IPS DF 4.7 (cell line): ENCODE measurements at regions not wholly inside any gene's neighbourhood (a gene's known extent, or its start where the extent isn't known, plus 50 kb on each side); places are given as distances from the start of the nearest gene placed in this dataset.
"Not testable (repeated sequence)": the region's sequence is repeated elsewhere in the genome, so short reads cannot be mapped to it uniquely, and the experiment has no call there.

Experiments used
- DNase-seq: peaks from one replicate; pipeline ENCODE4 v3.0.0-alpha.2; 2013; ENCODE audit warnings: low spot score; ENCODE audit errors: extremely low read depth

GRCh38 chr13:112145551-112146360 is 78.8 kb downstream of the SOX1 start:
- DNase-seq = no peak

DNA sequence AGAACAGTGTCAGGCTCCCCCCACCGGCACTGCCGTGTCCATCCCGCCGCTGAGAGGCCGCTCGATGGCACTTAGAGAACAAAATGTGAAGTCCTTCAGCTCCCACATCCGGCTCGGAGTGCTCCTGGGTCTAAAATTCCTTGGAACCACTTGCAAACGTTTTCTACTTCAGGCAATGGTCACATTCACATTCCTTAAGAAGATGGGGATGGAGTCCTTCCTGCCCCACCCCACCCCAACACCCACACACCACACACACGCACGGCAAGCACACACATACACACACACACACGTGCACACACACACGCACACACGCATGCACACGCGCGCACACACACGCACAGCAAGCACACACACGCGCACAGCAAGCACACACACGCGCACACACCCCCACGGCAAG is 83.4 kb downstream of the SOX1 start:
- DNase-seq = no peak

- DNase-seq = no peak
Observed at GRCh38 chr13:112152846-112153245, 85.9 kb downstream of the SOX1 start.

GRCh38 chr13:112153364-112153763 is 86.4 kb downstream of the SOX1 start:
- no peak for DNase-seq

DNA sequence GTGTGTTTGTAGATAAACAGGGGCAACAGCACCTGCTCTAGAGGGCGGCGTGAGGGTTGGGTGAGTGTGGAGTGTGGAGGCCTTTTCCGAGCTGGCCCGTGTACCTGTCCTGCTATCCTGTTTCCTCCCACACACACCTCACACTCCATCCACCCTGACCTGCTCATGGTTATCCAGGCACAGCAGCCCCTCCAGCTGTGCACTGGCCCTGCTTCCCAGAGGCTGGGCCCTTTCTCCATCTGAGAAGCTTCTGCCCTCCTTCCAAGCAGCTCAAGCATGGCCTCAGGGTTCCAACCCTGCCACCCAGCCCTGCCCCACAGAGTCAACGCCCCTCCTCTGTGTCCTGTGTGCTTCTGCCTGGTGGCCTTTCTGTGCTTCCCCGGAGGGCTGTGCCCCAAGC is 86.9 kb downstream of the SOX1 start:
- no peak for DNase-seq

GRCh38 chr13:112154301-112155060 is 87.5 kb downstream of the SOX1 start:
- no peak for DNase-seq

DNA sequence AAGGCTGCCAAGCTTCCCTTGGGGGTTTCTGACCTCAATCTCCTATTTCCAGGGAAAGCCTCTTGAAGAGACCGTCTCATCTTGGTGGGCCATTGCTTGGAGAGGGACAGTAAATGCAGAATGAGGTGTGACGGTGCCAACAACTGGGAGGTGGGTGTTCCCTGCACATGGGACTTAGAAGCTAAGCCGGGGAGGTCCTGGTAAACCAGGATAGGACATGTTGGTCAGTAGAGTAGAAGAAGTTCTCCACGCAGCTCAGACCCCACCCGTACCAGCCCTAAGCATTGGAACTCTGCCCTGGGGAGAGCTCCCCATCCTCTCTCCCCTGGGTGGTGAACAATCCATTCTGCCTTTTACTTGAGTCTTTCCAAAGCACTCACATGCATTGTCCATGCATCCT is 92.0 kb downstream of the SOX1 start:
- no peak for DNase-seq

- DNase-seq = no peak
Observed at GRCh38 chr13:112159575-112160547, 92.9 kb downstream of the SOX1 start.

GRCh38 chr13:112160558-112160957 is 93.6 kb downstream of the SOX1 start:
- no peak for DNase-seq

GRCh38 chr13:112161521-112162301 is 94.8 kb downstream of the SOX1 start:
- DNase-seq = peak; percentile 80

GRCh38 chr13:112163691-112164660 is 97.0 kb downstream of the SOX1 start:
- DNase-seq = not testable (repeated sequence)

DNA sequence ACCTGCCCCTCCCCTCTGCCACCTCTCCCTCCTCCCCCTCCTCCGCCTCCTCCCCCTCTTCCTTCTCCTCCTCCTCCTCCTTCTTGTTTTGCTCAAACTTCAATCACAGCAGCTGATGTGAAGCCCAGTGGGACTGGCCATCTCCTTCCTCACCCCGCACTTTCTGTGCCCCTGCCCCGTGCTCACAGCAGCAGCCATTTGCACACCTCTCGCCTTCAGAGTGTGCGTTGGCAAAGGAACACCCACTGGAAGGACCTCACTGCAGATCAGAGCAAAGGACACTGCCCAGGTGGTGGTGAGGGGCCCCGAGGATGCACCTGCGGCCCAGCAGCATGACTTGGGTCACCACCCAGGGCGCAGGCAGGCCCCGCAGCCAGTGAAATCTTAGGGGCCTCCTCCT is 98.8 kb downstream of the SOX1 start:
- no peak for DNase-seq

GRCh38 chr13:112168761-112169160 is 101.8 kb downstream of the SOX1 start:
- DNase-seq = no peak

GRCh38 chr13:112169941-112170822 is 103.2 kb downstream of the SOX1 start:
- DNase-seq = no peak

GRCh38 chr13:112170823-112171569 is 104.0 kb downstream of the SOX1 start:
- DNase-seq = no peak

DNA sequence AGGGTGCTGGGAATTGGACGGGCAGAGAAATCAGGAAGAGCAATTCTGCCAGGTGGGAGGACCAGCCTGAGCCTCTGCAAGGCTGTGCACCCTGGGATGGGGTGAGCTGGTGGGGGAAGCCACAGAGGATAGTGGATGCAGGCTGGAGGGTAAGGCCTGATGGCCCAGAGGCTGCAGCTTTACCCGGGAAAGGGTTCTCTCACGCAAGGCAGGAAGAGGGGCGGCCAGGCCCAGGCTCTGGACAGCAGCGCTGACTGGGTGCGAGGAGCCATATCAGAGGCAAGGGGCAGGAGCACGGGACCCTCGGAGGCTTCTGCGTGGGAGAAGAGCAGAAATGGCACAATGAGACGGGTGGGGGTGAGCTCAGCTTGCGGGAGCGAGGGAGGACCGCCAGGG is 104.6 kb downstream of the SOX1 start:
- DNase-seq = no peak

GRCh38 chr13:112172017-112172416 is 105.1 kb downstream of the SOX1 start:
- DNase-seq = no peak
